GM21360 (cell line): ENCODE measurements at regions not wholly inside any gene's neighbourhood (a gene's known extent, or its start where the extent isn't known, plus 50 kb on each side); places are given as distances from the start of the nearest gene placed in this dataset.

Source experiments
- ATAC-seq: cut with Tn5 transposase; IDR thresholded peaks from one replicate; pipeline ENCODE4 v1.9.1; 2021; ENCODE audit warnings: mild to moderate bottlenecking, moderate library complexity; ENCODE audit not compliant: unreplicated experiment

GRCh38 chr5:77948476-77948875 lies 172.3 kb upstream of the TBCA start:
- no peak for ATAC-seq

- ATAC-seq = no peak
Observed at GRCh38 chr5:77947041-77947428, 170.9 kb upstream of the TBCA start.

- ATAC-seq = no peak
Observed at GRCh38 chr5:77946381-77947040, 170.4 kb upstream of the TBCA start.

- ATAC-seq = no peak
Observed at GRCh38 chr5:77945874-77946273, 169.7 kb upstream of the TBCA start.

- ATAC-seq = no peak
Observed at GRCh38 chr5:77944757-77945340, 168.7 kb upstream of the TBCA start.

- no peak for ATAC-seq
Observed at GRCh38 chr5:77943851-77944250, 167.7 kb upstream of the TBCA start.

- no peak for ATAC-seq
Observed at GRCh38 chr5:77942578-77943239, 166.6 kb upstream of the TBCA start.

- ATAC-seq = peak; percentile 83
Observed at GRCh38 chr5:77937015-77937908, 161.1 kb upstream of the TBCA start.

GRCh38 chr5:77936365-77936693 lies 160.2 kb upstream of the TBCA start:
- no peak for ATAC-seq

- ATAC-seq = no peak
Observed at GRCh38 chr5:77935506-77936364, 159.6 kb upstream of the TBCA start.

- no peak for ATAC-seq
Observed at GRCh38 chr5:77928776-77929300, 152.7 kb upstream of the TBCA start.

- no peak for ATAC-seq
Observed at GRCh38 chr5:77926337-77926736, 150.2 kb upstream of the TBCA start.

GRCh38 chr5:77925503-77925902 lies 149.4 kb upstream of the TBCA start:
- ATAC-seq = no peak

- no peak for ATAC-seq
Observed at GRCh38 chr5:77924081-77924480, 147.9 kb upstream of the TBCA start.

- ATAC-seq = no peak
Observed at GRCh38 chr5:77923666-77924065, 147.5 kb upstream of the TBCA start.

GRCh38 chr5:77921094-77921768 lies 145.1 kb upstream of the TBCA start:
- ATAC-seq = no peak

- ATAC-seq = no peak
Observed at GRCh38 chr5:77920359-77921058, 144.4 kb upstream of the TBCA start.

GRCh38 chr5:77915346-77915745 lies 139.2 kb upstream of the TBCA start:
- ATAC-seq = no peak

GRCh38 chr5:77912721-77913120 lies 136.6 kb upstream of the TBCA start:
- no peak for ATAC-seq
